HG03064 (cell line): ENCODE measurements at regions not wholly inside any gene's neighbourhood (a gene's known extent, or its start where the extent isn't known, plus 50 kb on each side); places are given as distances from the start of the nearest gene placed in this dataset.
"Not testable (repeated sequence)": the region's sequence is repeated elsewhere in the genome, so short reads cannot be mapped to it uniquely, and the experiment has no call there.

Source experiments
- ATAC-seq: cut with Tn5 transposase; IDR thresholded peaks from one replicate; pipeline ENCODE4 v1.9.1; 2021; ENCODE audit warnings: low read depth; ENCODE audit not compliant: unreplicated experiment

- not testable (repeated sequence) for ATAC-seq
Measured at GRCh38 chr3:125781678-125782077, 186.4 kb upstream of the OSBPL11 start.

GRCh38 chr3:125790312-125790711, 178.7 kb upstream of the ROPN1B start:
- ATAC-seq: not testable (repeated sequence)

- not testable (repeated sequence) for ATAC-seq
Measured at GRCh38 chr3:125791021-125791420, 178.0 kb upstream of the ROPN1B start.

GRCh38 chr3:125810010-125810409, 159.0 kb upstream of the ROPN1B start:
- ATAC-seq: not testable (repeated sequence)

GRCh38 chr3:125822175-125822574, 146.8 kb upstream of the ROPN1B start:
- not testable (repeated sequence) for ATAC-seq

GRCh38 chr3:125831005-125831750, 137.8 kb upstream of the ROPN1B start:
- ATAC-seq: not testable (repeated sequence)

- not testable (repeated sequence) for ATAC-seq
Measured at GRCh38 chr3:125835562-125835961, 133.4 kb upstream of the ROPN1B start.

GRCh38 chr3:125836011-125836551, 132.9 kb upstream of the ROPN1B start:
- ATAC-seq: not testable (repeated sequence)

GRCh38 chr3:125836786-125837185, 132.2 kb upstream of the ROPN1B start:
- ATAC-seq: not testable (repeated sequence)

- ATAC-seq: not testable (repeated sequence)
Measured at GRCh38 chr3:125838857-125839256, 130.1 kb upstream of the ROPN1B start.

- ATAC-seq: not testable (repeated sequence)
Measured at GRCh38 chr3:125840465-125840864, 128.5 kb upstream of the ROPN1B start.

GRCh38 chr3:125847966-125848365, 121.0 kb upstream of the ROPN1B start:
- ATAC-seq: not testable (repeated sequence)

- ATAC-seq: not testable (repeated sequence)
Measured at GRCh38 chr3:125855006-125855405, 114.0 kb upstream of the ROPN1B start.

- ATAC-seq: not testable (repeated sequence)
Measured at GRCh38 chr3:125860547-125860946, 108.4 kb upstream of the ROPN1B start.

- ATAC-seq: not testable (repeated sequence)
Measured at GRCh38 chr3:125862841-125863254, 106.1 kb upstream of the ROPN1B start.

- ATAC-seq: not testable (repeated sequence)
Measured at GRCh38 chr3:125864532-125864931, 104.4 kb upstream of the ROPN1B start.

- ATAC-seq: not testable (repeated sequence)
Measured at GRCh38 chr3:125886006-125886405, 83.0 kb upstream of the ROPN1B start.

- not testable (repeated sequence) for ATAC-seq
Measured at GRCh38 chr3:125899181-125899580, 69.8 kb upstream of the ROPN1B start.

- ATAC-seq: not testable (repeated sequence)
Measured at GRCh38 chr3:125901473-125901872, 67.5 kb upstream of the ROPN1B start.

GRCh38 chr3:125903780-125904455, 65.1 kb upstream of the ROPN1B start:
- not testable (repeated sequence) for ATAC-seq

GRCh38 chr3:125907279-125907678, 61.7 kb upstream of the ROPN1B start:
- not testable (repeated sequence) for ATAC-seq
